IMR-90 (cell line): ENCODE measurements at regions not wholly inside any gene's neighbourhood (a gene's known extent, or its start where the extent isn't known, plus 50 kb on each side); places are given as distances from the start of the nearest gene placed in this dataset.

Source experiments
- ATAC-seq: fragments of 200-7000 bp; cut with Tn5 transposase; 2 replicates; pipeline ENCODE4 v1.9.1; 2020; ENCODE audit warnings: low read depth, mild to moderate bottlenecking, moderate library complexity
- BruUV-seq: library from RNA; stranded (reverse); fragments of 400-500 nt; replicated peaks from 2 replicates; lab custom pipeline; 2021; lab: Mats Ljungman, UMichigan
- CTCF ChIA-PET: fragments of 300-600 bp; formaldehyde crosslinking; extraction: SDS; loops from one replicate; lab custom pipeline; 2021; ENCODE audit warnings: antibody characterized with exemption; lab: Yijun Ruan, JAX
- POLR2A ChIA-PET: fragments of 300-600 bp; sonication (Branson Sonifier 250); formaldehyde crosslinking; loops from one replicate; lab custom pipeline; 2022; ENCODE audit warnings: antibody characterized with exemption; ENCODE audit not compliant: unreplicated experiment; lab: Charles Lee
- DNase-seq: peaks from one replicate; pipeline ENCODE4 v3.0.0; 2013
- H2AFZ ChIP-seq: replicated peaks from 2 replicates; pipeline ENCODE3; 2013; ENCODE audit warnings: low read length, mild to moderate bottlenecking; ENCODE audit not compliant: poor library complexity
- H2AK5ac ChIP-seq: 2 replicates; pipeline ENCODE4 v1.6.1; 2013; ENCODE audit warnings: low read depth, low read length, inconsistent platforms
- H2AK9ac ChIP-seq: replicated peaks from 2 replicates; pipeline ENCODE3; 2013; ENCODE audit warnings: mild to moderate bottlenecking, low read depth, low read length, moderate library complexity; ENCODE audit not compliant: poor library complexity
- H2BK120ac ChIP-seq: 2 replicates; pipeline ENCODE4 v1.6.1; 2013; ENCODE audit warnings: low read depth, low read length, inconsistent platforms
- H2BK15ac ChIP-seq: 3 replicates; pipeline ENCODE4 v1.6.1; 2013; ENCODE audit warnings: low read depth, low read length, inconsistent platforms
- H2BK20ac ChIP-seq: 2 replicates; pipeline ENCODE4 v1.6.1; 2013; ENCODE audit warnings: low read depth, mild to moderate bottlenecking, inconsistent platforms, low read length, moderate library complexity
- H2BK5ac ChIP-seq: 2 replicates; pipeline ENCODE4 v1.6.1; 2013; ENCODE audit warnings: mild to moderate bottlenecking, low read depth, low read length, inconsistent platforms; ENCODE audit not compliant: poor library complexity, severe bottlenecking
- H3K14ac ChIP-seq: replicated peaks from 2 replicates; pipeline ENCODE4 v1.6.1; 2013; ENCODE audit warnings: low read depth, low read length, inconsistent platforms
- H3K18ac ChIP-seq: 2 replicates; pipeline ENCODE4 v1.6.1; 2013; ENCODE audit warnings: low read depth, low read length, control low read depth
- H3K23ac ChIP-seq: 2 replicates; pipeline ENCODE4 v1.6.1; 2013; ENCODE audit warnings: low read depth, low read length, inconsistent platforms
- H3K27ac ChIP-seq: 2 replicates; pipeline ENCODE4 v1.5.1; 2013; ENCODE audit warnings: mild to moderate bottlenecking, control low read depth, low read length; ENCODE audit not compliant: insufficient read depth
- H3K27me3 ChIP-seq: 2 replicates; pipeline ENCODE4 v1.6.1; 2013; ENCODE audit warnings: low read length; ENCODE audit not compliant: control insufficient read depth, insufficient read depth
- H3K36me3 ChIP-seq: 2 replicates; pipeline ENCODE4 v1.6.1; 2013; ENCODE audit warnings: low read length, mixed read lengths; ENCODE audit not compliant: control insufficient read depth, insufficient read depth
- H3K4ac ChIP-seq: 2 replicates; pipeline ENCODE4 v1.6.1; 2013; ENCODE audit warnings: low read depth, low read length, inconsistent platforms
- H3K4me1 ChIP-seq: 2 replicates; pipeline ENCODE4 v1.6.1; 2013; ENCODE audit warnings: low read length, mixed read lengths; ENCODE audit not compliant: control insufficient read depth, insufficient read depth
- H3K4me2 ChIP-seq: 2 replicates; pipeline ENCODE4 v1.6.1; 2013; ENCODE audit warnings: low read depth, mild to moderate bottlenecking, control low read depth, low read length, moderate library complexity
- H3K4me3 ChIP-seq: 2 replicates; pipeline ENCODE4 v1.5.1; 2013; ENCODE audit warnings: low read depth, mild to moderate bottlenecking, control low read depth, low read length, moderate library complexity; ENCODE audit not compliant: insufficient read depth
- H3K56ac ChIP-seq: 2 replicates; pipeline ENCODE4 v1.6.1; 2013; ENCODE audit warnings: low read length, inconsistent platforms; ENCODE audit not compliant: insufficient read depth; ENCODE audit errors: extremely low read depth
- H3K79me1 ChIP-seq, 2 experiments: 2 replicates each; pipeline ENCODE4 v1.6.1; 2013; ENCODE audit warnings: low read length in 2 of 2, inconsistent platforms in 1 of 2, low read depth in 1 of 2
- H3K9ac ChIP-seq: 2 replicates; pipeline ENCODE4 v1.6.1; 2013; ENCODE audit warnings: low read depth, low read length, control low read depth
- H3K9me1 ChIP-seq: 2 replicates; pipeline ENCODE4 v1.6.1; 2013; ENCODE audit warnings: low read length, inconsistent platforms; ENCODE audit not compliant: insufficient read depth
- H3K9me3 ChIP-seq: 2 replicates; pipeline ENCODE4 v1.6.1; 2013; ENCODE audit warnings: low read length; ENCODE audit not compliant: control insufficient read depth, insufficient read depth
- H4K20me1 ChIP-seq: 2 replicates; pipeline ENCODE4 v1.6.1; 2013; ENCODE audit warnings: low read length, inconsistent platforms; ENCODE audit not compliant: insufficient read depth
- H4K5ac ChIP-seq: 2 replicates; pipeline ENCODE4 v1.6.1; 2013; ENCODE audit warnings: mild to moderate bottlenecking, low read depth, low read length, control low read depth
- H4K8ac ChIP-seq, 2 experiments: 2 replicates each; pipeline ENCODE4 v1.6.1; 2013; ENCODE audit warnings: low read depth in 2 of 2, low read length in 2 of 2, control low read depth in 1 of 2, inconsistent platforms in 1 of 2
- H4K91ac ChIP-seq: 2 replicates; pipeline ENCODE4 v1.6.1; 2013; ENCODE audit warnings: low read depth, low read length, inconsistent platforms; ENCODE audit not compliant: insufficient read depth
- FOS ChIP-seq: fragments of 150-350 bp; IDR thresholded peaks from 2 replicates; pipeline ENCODE4 v1.6.1; 2016; ENCODE audit warnings: low read depth, low read length
- MAZ ChIP-seq: IDR thresholded peaks from 2 replicates; pipeline ENCODE4 v1.6.1; 2012; ENCODE audit warnings: low read depth, mild to moderate bottlenecking, low read length, improper control_type of control experiment, moderate library complexity, borderline replicate concordance
- NFE2L2 ChIP-seq: fragments of 150-350 bp; IDR thresholded peaks from 2 replicates; pipeline ENCODE4 v1.6.1; 2016; ENCODE audit warnings: low read depth, mild to moderate bottlenecking, low read length
- POLR2A ChIP-seq: IDR thresholded peaks from 2 replicates; pipeline ENCODE4 v1.6.1; 2012; ENCODE audit warnings: mild to moderate bottlenecking, low read depth, low read length
- RAD21 ChIP-seq: IDR thresholded peaks from 2 replicates; pipeline ENCODE4 v1.6.1; 2012; ENCODE audit warnings: low read length, improper control_type of control experiment
- RCOR1 ChIP-seq: IDR thresholded peaks from 2 replicates; pipeline ENCODE4 v1.6.1; 2012; ENCODE audit warnings: mild to moderate bottlenecking, low read length, improper control_type of control experiment; ENCODE audit not compliant: insufficient replicate concordance
- WGBS, 2 experiments: methylation state at CpG; one replicate each; pipeline versions ENCODE4 v1.1.5 to v1.1.7; 2013; ENCODE audit warnings: missing lambda C conversion rate in 2 of 2; ENCODE audit not compliant: insufficient read length in 1 of 2; ENCODE audit errors: extremely low coverage in 2 of 2; 5-methylcytosine and 5-hydroxymethylcytosine counted together
- dilution Hi-C: fragments of 300-500 bp; cut with HindIII; formaldehyde crosslinking; loops from one replicate; pipeline ENCODE4 v1.14.3; 2018; ENCODE audit warnings: low sequenced_read_pairs; ENCODE audit not compliant: unreplicated experiment
- in situ Hi-C: fragments of 300-500 bp; cut with MboI; formaldehyde crosslinking; loops from 3 replicates; pipeline ENCODE4 v1.14.3; 2019; ENCODE audit warnings: low sequenced_read_pairs, inconsistent platforms, mixed read lengths
- intact Hi-C: fragments of 100-400 bp; cut with micrococcal nuclease; formaldehyde crosslinking; loops from 2 replicates; pipeline ENCODE4 v1.10.0; 2022
- TF ChIP-seq, protein P1 (sequence below): fragments of 150-350 bp; IDR thresholded peaks from 2 replicates; pipeline ENCODE4 v1.6.1; 2016; ENCODE audit warnings: low read depth, mild to moderate bottlenecking, low read length, moderate library complexity, borderline replicate concordance
- TF ChIP-seq, protein P2 (sequence below): conservative IDR thresholded peaks from 2 replicates; pipeline ENCODE4 v1.5.1; 2012; ENCODE audit warnings: mild to moderate bottlenecking, low read depth, low read length, improper control_type of control experiment

DNA sequence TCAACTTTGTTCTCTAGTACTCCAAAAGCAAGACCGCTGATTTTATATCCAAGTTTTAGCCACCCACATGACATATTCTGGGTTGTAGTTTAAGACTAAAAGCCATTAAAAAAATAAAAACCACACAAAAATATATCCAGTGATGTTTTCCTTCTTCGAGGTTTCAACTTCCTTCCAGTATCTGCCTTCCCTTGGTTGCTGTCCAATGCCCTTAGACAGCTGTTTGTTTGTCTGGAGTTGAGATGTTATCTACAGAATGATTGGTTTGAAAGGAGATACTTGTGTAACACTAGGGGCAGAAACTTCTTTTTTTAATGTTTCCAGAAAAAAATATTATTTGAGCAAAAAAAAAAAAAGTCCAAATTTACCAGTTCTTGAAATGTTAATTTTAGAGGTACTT, 591.5 kb upstream of the PCDH9 start:
- Histone ChIP-seq H2AFZ (no peak overlapping the region), H2AK9ac (no peak overlapping the region), H3K79me1 (no peaks in the 10 kb centered on the region), H3K27ac (no peak overlapping the region), H3K18ac (no peak overlapping the region), H3K9me1 (no peaks in the 10 kb centered on the region), H3K27me3 (no peaks in the 10 kb centered on the region), H2AK5ac (no peak overlapping the region), H3K9me3 (no peaks in the 10 kb centered on the region), H3K14ac (no peak overlapping the region), H3K56ac (no peak overlapping the region), H3K23ac (no peak overlapping the region), H4K20me1 (no peaks in the 10 kb centered on the region), H3K4me3 (no peak overlapping the region), H3K9ac (no peak overlapping the region), H4K8ac (no peak overlapping the region), H3K4me2 (no peak overlapping the region), H2BK15ac (no peak overlapping the region), H4K5ac (no peak overlapping the region), H2BK20ac (no peak overlapping the region), H4K91ac (no peak overlapping the region), H3K4me1 (no peaks in the 10 kb centered on the region), H3K4ac (no peak overlapping the region), H2BK120ac (no peak overlapping the region), H2BK5ac (no peak overlapping the region), H3K36me3 (no peaks in the 10 kb centered on the region)
- dilution Hi-C loops (no loop called here), intact Hi-C loops (no loop called here), in situ Hi-C loops (no loop called here)
- WGBS, 2 experiments, result no CpG with 5 or more reads among the region's 2 CpGs
- TF ChIP-seq FOS (no peak), NFE2L2 (no peak), POLR2A (no peak), RAD21 (no peak), RCOR1 (no peak), MAZ (no peak)
- TF ChIP-seq, protein P1, sequence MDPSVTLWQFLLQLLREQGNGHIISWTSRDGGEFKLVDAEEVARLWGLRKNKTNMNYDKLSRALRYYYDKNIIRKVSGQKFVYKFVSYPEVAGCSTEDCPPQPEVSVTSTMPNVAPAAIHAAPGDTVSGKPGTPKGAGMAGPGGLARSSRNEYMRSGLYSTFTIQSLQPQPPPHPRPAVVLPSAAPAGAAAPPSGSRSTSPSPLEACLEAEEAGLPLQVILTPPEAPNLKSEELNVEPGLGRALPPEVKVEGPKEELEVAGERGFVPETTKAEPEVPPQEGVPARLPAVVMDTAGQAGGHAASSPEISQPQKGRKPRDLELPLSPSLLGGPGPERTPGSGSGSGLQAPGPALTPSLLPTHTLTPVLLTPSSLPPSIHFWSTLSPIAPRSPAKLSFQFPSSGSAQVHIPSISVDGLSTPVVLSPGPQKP, result no peak
- TF ChIP-seq, protein P2, sequence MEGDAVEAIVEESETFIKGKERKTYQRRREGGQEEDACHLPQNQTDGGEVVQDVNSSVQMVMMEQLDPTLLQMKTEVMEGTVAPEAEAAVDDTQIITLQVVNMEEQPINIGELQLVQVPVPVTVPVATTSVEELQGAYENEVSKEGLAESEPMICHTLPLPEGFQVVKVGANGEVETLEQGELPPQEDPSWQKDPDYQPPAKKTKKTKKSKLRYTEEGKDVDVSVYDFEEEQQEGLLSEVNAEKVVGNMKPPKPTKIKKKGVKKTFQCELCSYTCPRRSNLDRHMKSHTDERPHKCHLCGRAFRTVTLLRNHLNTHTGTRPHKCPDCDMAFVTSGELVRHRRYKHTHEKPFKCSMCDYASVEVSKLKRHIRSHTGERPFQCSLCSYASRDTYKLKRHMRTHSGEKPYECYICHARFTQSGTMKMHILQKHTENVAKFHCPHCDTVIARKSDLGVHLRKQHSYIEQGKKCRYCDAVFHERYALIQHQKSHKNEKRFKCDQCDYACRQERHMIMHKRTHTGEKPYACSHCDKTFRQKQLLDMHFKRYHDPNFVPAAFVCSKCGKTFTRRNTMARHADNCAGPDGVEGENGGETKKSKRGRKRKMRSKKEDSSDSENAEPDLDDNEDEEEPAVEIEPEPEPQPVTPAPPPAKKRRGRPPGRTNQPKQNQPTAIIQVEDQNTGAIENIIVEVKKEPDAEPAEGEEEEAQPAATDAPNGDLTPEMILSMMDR, result no peak
- ATAC-seq, result no peak
- DNase-seq, result no peak
- BruUV-seq, result no TSS peak
- ChIA-PET POLR2A (no interaction called here), CTCF (no interaction called here)
